HG03159 (cell line): ENCODE measurements at regions not wholly inside any gene's neighbourhood (a gene's known extent, or its start where the extent isn't known, plus 50 kb on each side); places are given as distances from the start of the nearest gene placed in this dataset.
A peak's percentile ranks its signal among the peaks of the same experiment; 100 is the strongest.
"Not testable (repeated sequence)": the region's sequence is repeated elsewhere in the genome, so short reads cannot be mapped to it uniquely, and the experiment has no call there.

Experiments
- ATAC-seq: cut with Tn5 transposase; IDR thresholded peaks from one replicate; pipeline ENCODE4 v1.9.1; 2021; ENCODE audit warnings: mild to moderate bottlenecking, moderate library complexity; ENCODE audit not compliant: unreplicated experiment

- peak; percentile 58 for ATAC-seq
Observed at GRCh38 chrX:135632353-135632752, 81.1 kb upstream of the CT45A1 start.

- ATAC-seq, result no peak
Observed at GRCh38 chrX:135639066-135639780, 74.2 kb upstream of the CT45A1 start.

GRCh38 chrX:135643916-135644315 is 69.5 kb upstream of the CT45A1 start:
- no peak for ATAC-seq

GRCh38 chrX:135644624-135645023 is 68.8 kb upstream of the CT45A1 start:
- ATAC-seq, result no peak

- no peak for ATAC-seq
Observed at GRCh38 chrX:135649029-135649428, 64.4 kb upstream of the CT45A1 start.

GRCh38 chrX:135649561-135649960 is 63.9 kb upstream of the CT45A1 start:
- no peak for ATAC-seq

- ATAC-seq, result no peak
Observed at GRCh38 chrX:135651647-135652295, 61.7 kb upstream of the CT45A1 start.

GRCh38 chrX:135652602-135653001 is 60.8 kb upstream of the CT45A1 start:
- no peak for ATAC-seq

- ATAC-seq, result not testable (repeated sequence)
Observed at GRCh38 chrX:135657952-135658654, 55.3 kb upstream of the CT45A1 start.
